ENCODE measurements at regions not wholly inside any gene's neighbourhood (a gene's known extent, or its start where the extent isn't known, plus 50 kb on each side); places are given as distances from the start of the nearest gene placed in this dataset.

GRCh38 chr13:30108216-30108912, 199.0 kb downstream of the KATNAL1 start:
- Mint-ChIP-seq H3K9me3 (ENCODE audit: unreplicated experiment) (no peaks in the 10 kb centered on the region), H3K27me3 (ENCODE audit: unreplicated experiment) (no peaks in the 10 kb centered on the region), H3K27ac (ENCODE audit: unreplicated experiment) (no peak overlapping the region), H3K4me1 (ENCODE audit: unreplicated experiment) (peaks cover 12% of the 10 kb centered on the region), H3K4me3 (ENCODE audit: unreplicated experiment) (no peak overlapping the region), H3K36me3 (ENCODE audit: unreplicated experiment) (no peaks in the 10 kb centered on the region)
- DNase-seq (ENCODE audit: extremely low spot score, unreplicated experiment) = no peak
- TF ChIP-seq CTCF (IDR thresholded peaks at IDR 0.05) = no peak

GRCh38 chr13:30107521-30108136, 199.7 kb downstream of the KATNAL1 start:
- TF ChIP-seq CTCF (IDR thresholded peaks at IDR 0.05) = no peak
- Mint-ChIP-seq H3K36me3 (ENCODE audit: unreplicated experiment) (no peaks in the 10 kb centered on the region), H3K4me3 (ENCODE audit: unreplicated experiment) (no peak overlapping the region), H3K4me1 (ENCODE audit: unreplicated experiment) (peaks cover 10% of the 10 kb centered on the region), H3K27me3 (ENCODE audit: unreplicated experiment) (no peaks in the 10 kb centered on the region), H3K9me3 (ENCODE audit: unreplicated experiment) (no peaks in the 10 kb centered on the region), H3K27ac (ENCODE audit: unreplicated experiment) (no peak overlapping the region)
- DNase-seq (ENCODE audit: extremely low spot score, unreplicated experiment) = no peak

GRCh38 chr13:30107121-30107520, 200.2 kb downstream of the KATNAL1 start:
- H3K9me3 Mint-ChIP-seq (ENCODE audit: unreplicated experiment) = no peaks in the 10 kb centered on the region
- peaks cover 9% of the 10 kb centered on the region for H3K4me1 Mint-ChIP-seq (ENCODE audit: unreplicated experiment)
- no peak for DNase-seq (ENCODE audit: extremely low spot score, unreplicated experiment)
- H3K36me3 Mint-ChIP-seq (ENCODE audit: unreplicated experiment) = no peaks in the 10 kb centered on the region
- H3K27ac Mint-ChIP-seq (ENCODE audit: unreplicated experiment) = no peak overlapping the region
- H3K4me3 Mint-ChIP-seq (ENCODE audit: unreplicated experiment) = no peak overlapping the region
- TF ChIP-seq CTCF (IDR thresholded peaks at IDR 0.05) = no peak
- no peaks in the 10 kb centered on the region for H3K27me3 Mint-ChIP-seq (ENCODE audit: unreplicated experiment)

GRCh38 chr13:30105381-30105780, 202.0 kb downstream of the KATNAL1 start:
- Mint-ChIP-seq H3K4me3 (ENCODE audit: unreplicated experiment) (no peak overlapping the region), H3K27me3 (ENCODE audit: unreplicated experiment) (no peaks in the 10 kb centered on the region), H3K9me3 (ENCODE audit: unreplicated experiment) (no peaks in the 10 kb centered on the region), H3K36me3 (ENCODE audit: unreplicated experiment) (no peaks in the 10 kb centered on the region), H3K4me1 (ENCODE audit: unreplicated experiment) (peaks cover 9% of the 10 kb centered on the region), H3K27ac (ENCODE audit: unreplicated experiment) (no peak overlapping the region)
- DNase-seq (ENCODE audit: extremely low spot score, unreplicated experiment) = no peak
- TF ChIP-seq CTCF (IDR thresholded peaks at IDR 0.05) = no peak

- Mint-ChIP-seq H3K4me1 (ENCODE audit: unreplicated experiment) (peaks cover 9% of the 10 kb centered on the region), H3K27ac (ENCODE audit: unreplicated experiment) (no peak overlapping the region), H3K4me3 (ENCODE audit: unreplicated experiment) (no peak overlapping the region), H3K27me3 (ENCODE audit: unreplicated experiment) (peaks cover 6% of the 10 kb centered on the region), H3K36me3 (ENCODE audit: unreplicated experiment) (no peaks in the 10 kb centered on the region), H3K9me3 (ENCODE audit: unreplicated experiment) (no peaks in the 10 kb centered on the region)
- TF ChIP-seq CTCF (IDR thresholded peaks at IDR 0.05) = no peak
- DNase-seq (ENCODE audit: extremely low spot score, unreplicated experiment) = no peak
These were observed 204.1 kb downstream of the KATNAL1 start for GRCh38 chr13:30103161-30103840.

Measured in osteocyte (in vitro differentiated cells).